GM23338 (cell line): ENCODE measurements at regions not wholly inside any gene's neighbourhood (a gene's known extent, or its start where the extent isn't known, plus 50 kb on each side); places are given as distances from the start of the nearest gene placed in this dataset.

Source experiments
- ATAC-seq: fragments of 200-7000 bp; cut with Tn5 transposase; 3 replicates; pipeline ENCODE4 v1.9.1; 2020
- DNase-seq: peaks from one replicate; pipeline ENCODE4 v3.0.0-alpha.2; 2015; ENCODE audit warnings: low spot score
- H2AFZ ChIP-seq: fragments of 200-600 bp; sonication (generic); 2 replicates; pipeline ENCODE4 v1.8.0; 2016; ENCODE audit warnings: antibody characterized with exemption, mild to moderate bottlenecking, moderate library complexity
- H3F3A ChIP-seq: fragments of 200-600 bp; sonication (generic); replicated peaks from 2 replicates; pipeline ENCODE4 v1.8.0; 2017; ENCODE audit warnings: antibody characterized with exemption, mixed run types, low read depth
- H3K27ac ChIP-seq: fragments of 200-600 bp; sonication (generic); 2 replicates; pipeline ENCODE4 v1.6.1; 2016; ENCODE audit warnings: low read depth
- H3K27me3 ChIP-seq: fragments of 200-600 bp; sonication (generic); 2 replicates; pipeline ENCODE4 v1.8.0; 2016; ENCODE audit warnings: mild to moderate bottlenecking, mixed run types, moderate library complexity; ENCODE audit not compliant: insufficient read depth
- H3K36me3 ChIP-seq: fragments of 200-600 bp; sonication (generic); 2 replicates; pipeline ENCODE4 v1.8.0; 2016; ENCODE audit warnings: mild to moderate bottlenecking; ENCODE audit not compliant: insufficient read depth
- H3K4me1 ChIP-seq: fragments of 200-600 bp; sonication (generic); 2 replicates; pipeline ENCODE4 v1.8.0; 2016; ENCODE audit warnings: mild to moderate bottlenecking, moderate library complexity; ENCODE audit not compliant: insufficient read depth
- H3K4me2 ChIP-seq: fragments of 200-600 bp; sonication (generic); 2 replicates; pipeline ENCODE4 v1.7.1; 2017; ENCODE audit warnings: mixed run types
- H3K4me3 ChIP-seq: fragments of 200-600 bp; sonication (generic); 2 replicates; pipeline ENCODE4 v1.6.1; 2016; ENCODE audit warnings: mixed run types
- H3K79me2 ChIP-seq: fragments of 200-600 bp; sonication (generic); replicated peaks from 2 replicates; pipeline ENCODE4 v1.8.0; 2017; ENCODE audit warnings: mild to moderate bottlenecking; ENCODE audit not compliant: insufficient read depth
- H3K9me2 ChIP-seq: fragments of 200-600 bp; sonication (generic); 2 replicates; pipeline ENCODE4 v1.8.0; 2017; ENCODE audit not compliant: insufficient read depth
- H4K20me1 ChIP-seq: fragments of 200-600 bp; sonication (generic); replicated peaks from 2 replicates; pipeline ENCODE4 v1.8.0; 2017; ENCODE audit warnings: mild to moderate bottlenecking; ENCODE audit not compliant: insufficient read depth
- H3K27ac Mint-ChIP-seq: 2 replicates; pipeline ENCODE4 v1.8.0; 2020; ENCODE audit warnings: inconsistent platforms, mild to moderate bottlenecking, moderate library complexity, mixed read lengths
- H3K27me3 Mint-ChIP-seq: 3 replicates; pipeline ENCODE4 v1.8.0; 2022; ENCODE audit warnings: low read depth, mild to moderate bottlenecking, moderate library complexity, mixed read lengths, inconsistent platforms; ENCODE audit not compliant: insufficient read depth, poor library complexity
- H3K36me3 Mint-ChIP-seq: 3 replicates; pipeline ENCODE4 v1.8.0; 2021; ENCODE audit warnings: low read depth, mild to moderate bottlenecking, inconsistent platforms, moderate library complexity, mixed read lengths
- H3K4me1 Mint-ChIP-seq: 3 replicates; pipeline ENCODE4 v1.8.0; 2020; ENCODE audit warnings: mild to moderate bottlenecking, inconsistent platforms, mixed read lengths
- H3K4me3 Mint-ChIP-seq: 3 replicates; pipeline ENCODE4 v1.8.0; 2021; ENCODE audit warnings: moderate library complexity, mild to moderate bottlenecking, inconsistent platforms, mixed read lengths
- H3K9me3 Mint-ChIP-seq: 3 replicates; pipeline ENCODE4 v1.8.0; 2020; ENCODE audit warnings: moderate library complexity, mild to moderate bottlenecking, inconsistent platforms, mixed read lengths
- CREB1 ChIP-seq: fragments of 250-450 bp; sonication (Bioruptor Pico); IDR thresholded peaks from 2 replicates; pipeline ENCODE4 v1.5.0; 2020; ENCODE audit warnings: low read depth, mild to moderate bottlenecking, moderate library complexity
- EZH2 ChIP-seq: fragments of 200-600 bp; sonication (generic); IDR thresholded peaks from one replicate; pipeline ENCODE4 v1.8.0; 2017; ENCODE audit warnings: antibody characterized with exemption, mild to moderate bottlenecking, low read depth; ENCODE audit not compliant: unreplicated experiment
- EZH2phosphoT487 ChIP-seq: fragments of 200-600 bp; sonication (generic); IDR thresholded peaks from one replicate; pipeline ENCODE4 v1.8.1; 2018; ENCODE audit warnings: antibody characterized with exemption; ENCODE audit not compliant: unreplicated experiment
- JUNB ChIP-seq: IDR thresholded peaks from one replicate; pipeline ENCODE4 v1.6.1; 2016; ENCODE audit warnings: antibody characterized with exemption; ENCODE audit not compliant: unreplicated experiment
- NANOG ChIP-seq: IDR thresholded peaks from 2 replicates; pipeline ENCODE4 v1.6.1; 2016; ENCODE audit warnings: antibody characterized with exemption, borderline replicate concordance
- POLR2AphosphoS5 ChIP-seq: IDR thresholded peaks from 2 replicates; pipeline ENCODE4 v1.6.1; 2016; ENCODE audit warnings: antibody characterized with exemption, low read depth
- STAT1 ChIP-seq: IDR thresholded peaks from one replicate; pipeline ENCODE4 v1.6.1; 2016; ENCODE audit warnings: antibody characterized with exemption; ENCODE audit not compliant: unreplicated experiment
- ZNF114 ChIP-seq: fragments of 250-450 bp; sonication (Bioruptor Pico); IDR thresholded peaks from 2 replicates; pipeline ENCODE4 v1.5.0; 2020; ENCODE audit warnings: mild to moderate bottlenecking, moderate library complexity
- ZNF331 ChIP-seq: fragments of 250-450 bp; sonication (Bioruptor Pico); IDR thresholded peaks from 2 replicates; pipeline ENCODE4 v1.5.0; 2020; ENCODE audit warnings: low read depth, mild to moderate bottlenecking, moderate library complexity
- TF ChIP-seq, protein P1 (sequence below): IDR thresholded peaks from 2 replicates; pipeline ENCODE4 v1.6.1; 2016; ENCODE audit warnings: antibody characterized with exemption
- TF ChIP-seq, protein P2 (sequence below), 2 experiments: fragments of 200-600 bp in 1 of 2; sonication (generic) in 1 of 2; conservative IDR thresholded peaks; 2 replicates each; pipeline versions ENCODE4 v1.5.1 to v1.6.1; 2016 to 2017; ENCODE audit warnings: antibody characterized with exemption in 2 of 2, low read depth in 2 of 2, mild to moderate bottlenecking in 2 of 2, moderate library complexity in 1 of 2
- TF ChIP-seq, protein P3 (sequence below): fragments of 250-450 bp; sonication (Bioruptor Pico); IDR thresholded peaks from 2 replicates; pipeline ENCODE4 v1.5.0; 2020; ENCODE audit warnings: mild to moderate bottlenecking, moderate library complexity
- TF ChIP-seq, protein P4 (sequence below): IDR thresholded peaks from one replicate; pipeline ENCODE4 v1.6.1; 2018; ENCODE audit warnings: antibody characterized with exemption; ENCODE audit not compliant: unreplicated experiment

DNA sequence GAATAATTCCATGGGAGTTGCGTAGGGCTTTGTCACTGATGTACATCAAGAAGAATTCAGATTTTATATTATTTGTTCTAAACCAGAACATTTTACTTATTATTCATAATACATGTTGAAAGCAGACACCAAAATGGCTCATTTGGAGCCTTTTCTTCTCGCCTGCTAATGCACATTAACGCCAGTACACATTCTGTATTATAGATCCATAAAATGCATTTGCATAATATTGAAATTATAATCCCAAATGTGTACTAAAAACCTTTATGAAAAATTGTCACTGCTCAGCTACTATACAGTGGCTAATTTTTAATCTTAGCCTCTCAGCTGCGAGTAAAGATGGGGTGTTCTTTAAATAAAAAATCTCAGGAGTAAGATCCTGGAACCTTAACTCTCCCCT is 452.2 kb upstream of the HNRNPA3 start:
- Histone ChIP-seq H3K27me3 (no peaks in the 10 kb centered on the region), H3K27ac (no peak overlapping the region), H3F3A (peaks cover 7% of the 10 kb centered on the region; the same call in 1 of the 2 replicates), H3K9me2 (no peaks in the 10 kb centered on the region), H3K36me3 (no peaks in the 10 kb centered on the region), H3K79me2 (no peaks in the 10 kb centered on the region), H3K4me2 (no peak overlapping the region), H2AFZ (no peak overlapping the region), H3K4me1 (peaks cover 46% of the 10 kb centered on the region), H4K20me1 (no peaks in the 10 kb centered on the region), H3K4me3 (no peak overlapping the region)
- no peak for DNase-seq
- Mint-ChIP-seq H3K4me3 (no peak overlapping the region), H3K4me1 (peaks cover 46% of the 10 kb centered on the region), H3K27me3 (peaks cover 5% of the 10 kb centered on the region), H3K9me3 (no peaks in the 10 kb centered on the region), H3K36me3 (no peaks in the 10 kb centered on the region; the same call in 2 of the 3 replicates), H3K27ac (no peak overlapping the region)
- TF ChIP-seq EZH2phosphoT487, result no peak
- TF ChIP-seq JUNB, result no peak
- TF ChIP-seq ZNF331, result no peak
- no peak for TF ChIP-seq POLR2AphosphoS5
- no peak for TF ChIP-seq STAT1
- TF ChIP-seq, protein P1, sequence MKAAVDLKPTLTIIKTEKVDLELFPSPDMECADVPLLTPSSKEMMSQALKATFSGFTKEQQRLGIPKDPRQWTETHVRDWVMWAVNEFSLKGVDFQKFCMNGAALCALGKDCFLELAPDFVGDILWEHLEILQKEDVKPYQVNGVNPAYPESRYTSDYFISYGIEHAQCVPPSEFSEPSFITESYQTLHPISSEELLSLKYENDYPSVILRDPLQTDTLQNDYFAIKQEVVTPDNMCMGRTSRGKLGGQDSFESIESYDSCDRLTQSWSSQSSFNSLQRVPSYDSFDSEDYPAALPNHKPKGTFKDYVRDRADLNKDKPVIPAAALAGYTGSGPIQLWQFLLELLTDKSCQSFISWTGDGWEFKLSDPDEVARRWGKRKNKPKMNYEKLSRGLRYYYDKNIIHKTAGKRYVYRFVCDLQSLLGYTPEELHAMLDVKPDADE, result no peak
- no peak for TF ChIP-seq CREB1 (CRISPR knock-in tag)
- TF ChIP-seq EZH2, result no peak
- TF ChIP-seq, protein P2, sequence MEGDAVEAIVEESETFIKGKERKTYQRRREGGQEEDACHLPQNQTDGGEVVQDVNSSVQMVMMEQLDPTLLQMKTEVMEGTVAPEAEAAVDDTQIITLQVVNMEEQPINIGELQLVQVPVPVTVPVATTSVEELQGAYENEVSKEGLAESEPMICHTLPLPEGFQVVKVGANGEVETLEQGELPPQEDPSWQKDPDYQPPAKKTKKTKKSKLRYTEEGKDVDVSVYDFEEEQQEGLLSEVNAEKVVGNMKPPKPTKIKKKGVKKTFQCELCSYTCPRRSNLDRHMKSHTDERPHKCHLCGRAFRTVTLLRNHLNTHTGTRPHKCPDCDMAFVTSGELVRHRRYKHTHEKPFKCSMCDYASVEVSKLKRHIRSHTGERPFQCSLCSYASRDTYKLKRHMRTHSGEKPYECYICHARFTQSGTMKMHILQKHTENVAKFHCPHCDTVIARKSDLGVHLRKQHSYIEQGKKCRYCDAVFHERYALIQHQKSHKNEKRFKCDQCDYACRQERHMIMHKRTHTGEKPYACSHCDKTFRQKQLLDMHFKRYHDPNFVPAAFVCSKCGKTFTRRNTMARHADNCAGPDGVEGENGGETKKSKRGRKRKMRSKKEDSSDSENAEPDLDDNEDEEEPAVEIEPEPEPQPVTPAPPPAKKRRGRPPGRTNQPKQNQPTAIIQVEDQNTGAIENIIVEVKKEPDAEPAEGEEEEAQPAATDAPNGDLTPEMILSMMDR (conservative IDR thresholded peaks at IDR 0.05; ENCODE audit: low read depth in 2 of 2), result no peak
- no peak for TF ChIP-seq ZNF114
- TF ChIP-seq, protein P3, sequence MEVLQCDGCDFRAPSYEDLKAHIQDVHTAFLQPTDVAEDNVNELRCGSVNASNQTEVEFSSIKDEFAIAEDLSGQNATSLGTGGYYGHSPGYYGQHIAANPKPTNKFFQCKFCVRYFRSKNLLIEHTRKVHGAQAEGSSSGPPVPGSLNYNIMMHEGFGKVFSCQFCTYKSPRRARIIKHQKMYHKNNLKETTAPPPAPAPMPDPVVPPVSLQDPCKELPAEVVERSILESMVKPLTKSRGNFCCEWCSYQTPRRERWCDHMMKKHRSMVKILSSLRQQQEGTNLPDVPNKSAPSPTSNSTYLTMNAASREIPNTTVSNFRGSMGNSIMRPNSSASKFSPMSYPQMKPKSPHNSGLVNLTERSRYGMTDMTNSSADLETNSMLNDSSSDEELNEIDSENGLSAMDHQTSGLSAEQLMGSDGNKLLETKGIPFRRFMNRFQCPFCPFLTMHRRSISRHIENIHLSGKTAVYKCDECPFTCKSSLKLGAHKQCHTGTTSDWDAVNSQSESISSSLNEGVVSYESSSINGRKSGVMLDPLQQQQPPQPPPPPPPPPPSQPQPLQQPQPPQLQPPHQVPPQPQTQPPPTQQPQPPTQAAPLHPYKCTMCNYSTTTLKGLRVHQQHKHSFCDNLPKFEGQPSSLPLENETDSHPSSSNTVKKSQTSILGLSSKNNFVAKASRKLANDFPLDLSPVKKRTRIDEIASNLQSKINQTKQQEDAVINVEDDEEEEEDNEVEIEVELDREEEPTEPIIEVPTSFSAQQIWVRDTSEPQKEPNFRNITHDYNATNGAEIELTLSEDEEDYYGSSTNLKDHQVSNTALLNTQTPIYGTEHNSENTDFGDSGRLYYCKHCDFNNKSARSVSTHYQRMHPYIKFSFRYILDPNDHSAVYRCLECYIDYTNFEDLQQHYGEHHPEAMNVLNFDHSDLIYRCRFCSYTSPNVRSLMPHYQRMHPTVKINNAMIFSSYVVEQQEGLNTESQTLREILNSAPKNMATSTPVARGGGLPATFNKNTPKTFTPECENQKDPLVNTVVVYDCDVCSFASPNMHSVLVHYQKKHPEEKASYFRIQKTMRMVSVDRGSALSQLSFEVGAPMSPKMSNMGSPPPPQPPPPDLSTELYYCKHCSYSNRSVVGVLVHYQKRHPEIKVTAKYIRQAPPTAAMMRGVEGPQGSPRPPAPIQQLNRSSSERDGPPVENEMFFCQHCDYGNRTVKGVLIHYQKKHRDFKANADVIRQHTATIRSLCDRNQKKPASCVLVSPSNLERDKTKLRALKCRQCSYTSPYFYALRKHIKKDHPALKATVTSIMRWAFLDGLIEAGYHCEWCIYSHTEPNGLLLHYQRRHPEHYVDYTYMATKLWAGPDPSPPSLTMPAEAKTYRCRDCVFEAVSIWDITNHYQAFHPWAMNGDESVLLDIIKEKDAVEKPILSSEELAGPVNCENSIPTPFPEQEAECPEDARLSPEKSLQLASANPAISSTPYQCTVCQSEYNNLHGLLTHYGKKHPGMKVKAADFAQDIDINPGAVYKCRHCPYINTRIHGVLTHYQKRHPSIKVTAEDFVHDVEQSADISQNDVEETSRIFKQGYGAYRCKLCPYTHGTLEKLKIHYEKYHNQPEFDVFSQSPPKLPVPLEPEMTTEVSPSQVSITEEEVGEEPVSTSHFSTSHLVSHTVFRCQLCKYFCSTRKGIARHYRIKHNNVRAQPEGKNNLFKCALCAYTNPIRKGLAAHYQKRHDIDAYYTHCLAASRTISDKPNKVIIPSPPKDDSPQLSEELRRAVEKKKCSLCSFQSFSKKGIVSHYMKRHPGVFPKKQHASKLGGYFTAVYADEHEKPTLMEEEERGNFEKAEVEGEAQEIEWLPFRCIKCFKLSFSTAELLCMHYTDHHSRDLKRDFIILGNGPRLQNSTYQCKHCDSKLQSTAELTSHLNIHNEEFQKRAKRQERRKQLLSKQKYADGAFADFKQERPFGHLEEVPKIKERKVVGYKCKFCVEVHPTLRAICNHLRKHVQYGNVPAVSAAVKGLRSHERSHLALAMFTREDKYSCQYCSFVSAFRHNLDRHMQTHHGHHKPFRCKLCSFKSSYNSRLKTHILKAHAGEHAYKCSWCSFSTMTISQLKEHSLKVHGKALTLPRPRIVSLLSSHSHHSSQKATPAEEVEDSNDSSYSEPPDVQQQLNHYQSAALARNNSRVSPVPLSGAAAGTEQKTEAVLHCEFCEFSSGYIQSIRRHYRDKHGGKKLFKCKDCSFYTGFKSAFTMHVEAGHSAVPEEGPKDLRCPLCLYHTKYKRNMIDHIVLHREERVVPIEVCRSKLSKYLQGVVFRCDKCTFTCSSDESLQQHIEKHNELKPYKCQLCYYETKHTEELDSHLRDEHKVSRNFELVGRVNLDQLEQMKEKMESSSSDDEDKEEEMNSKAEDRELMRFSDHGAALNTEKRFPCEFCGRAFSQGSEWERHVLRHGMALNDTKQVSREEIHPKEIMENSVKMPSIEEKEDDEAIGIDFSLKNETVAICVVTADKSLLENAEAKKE, result no peak
- TF ChIP-seq, protein P4, sequence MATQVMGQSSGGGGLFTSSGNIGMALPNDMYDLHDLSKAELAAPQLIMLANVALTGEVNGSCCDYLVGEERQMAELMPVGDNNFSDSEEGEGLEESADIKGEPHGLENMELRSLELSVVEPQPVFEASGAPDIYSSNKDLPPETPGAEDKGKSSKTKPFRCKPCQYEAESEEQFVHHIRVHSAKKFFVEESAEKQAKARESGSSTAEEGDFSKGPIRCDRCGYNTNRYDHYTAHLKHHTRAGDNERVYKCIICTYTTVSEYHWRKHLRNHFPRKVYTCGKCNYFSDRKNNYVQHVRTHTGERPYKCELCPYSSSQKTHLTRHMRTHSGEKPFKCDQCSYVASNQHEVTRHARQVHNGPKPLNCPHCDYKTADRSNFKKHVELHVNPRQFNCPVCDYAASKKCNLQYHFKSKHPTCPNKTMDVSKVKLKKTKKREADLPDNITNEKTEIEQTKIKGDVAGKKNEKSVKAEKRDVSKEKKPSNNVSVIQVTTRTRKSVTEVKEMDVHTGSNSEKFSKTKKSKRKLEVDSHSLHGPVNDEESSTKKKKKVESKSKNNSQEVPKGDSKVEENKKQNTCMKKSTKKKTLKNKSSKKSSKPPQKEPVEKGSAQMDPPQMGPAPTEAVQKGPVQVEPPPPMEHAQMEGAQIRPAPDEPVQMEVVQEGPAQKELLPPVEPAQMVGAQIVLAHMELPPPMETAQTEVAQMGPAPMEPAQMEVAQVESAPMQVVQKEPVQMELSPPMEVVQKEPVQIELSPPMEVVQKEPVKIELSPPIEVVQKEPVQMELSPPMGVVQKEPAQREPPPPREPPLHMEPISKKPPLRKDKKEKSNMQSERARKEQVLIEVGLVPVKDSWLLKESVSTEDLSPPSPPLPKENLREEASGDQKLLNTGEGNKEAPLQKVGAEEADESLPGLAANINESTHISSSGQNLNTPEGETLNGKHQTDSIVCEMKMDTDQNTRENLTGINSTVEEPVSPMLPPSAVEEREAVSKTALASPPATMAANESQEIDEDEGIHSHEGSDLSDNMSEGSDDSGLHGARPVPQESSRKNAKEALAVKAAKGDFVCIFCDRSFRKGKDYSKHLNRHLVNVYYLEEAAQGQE, result no peak
- TF ChIP-seq NANOG, result no peak
- ATAC-seq, result no peak
